Right hindlimb (tissue), 1 donor: ENCODE measurements at regions not wholly inside any gene's neighbourhood (a gene's known extent, or its start where the extent isn't known, plus 50 kb on each side); places are given as distances from the start of the nearest gene placed in this dataset.

Experiments used
- DNase-seq: peaks from one replicate; pipeline ENCODE4 v3.0.0-alpha.2; 2018

DNA sequence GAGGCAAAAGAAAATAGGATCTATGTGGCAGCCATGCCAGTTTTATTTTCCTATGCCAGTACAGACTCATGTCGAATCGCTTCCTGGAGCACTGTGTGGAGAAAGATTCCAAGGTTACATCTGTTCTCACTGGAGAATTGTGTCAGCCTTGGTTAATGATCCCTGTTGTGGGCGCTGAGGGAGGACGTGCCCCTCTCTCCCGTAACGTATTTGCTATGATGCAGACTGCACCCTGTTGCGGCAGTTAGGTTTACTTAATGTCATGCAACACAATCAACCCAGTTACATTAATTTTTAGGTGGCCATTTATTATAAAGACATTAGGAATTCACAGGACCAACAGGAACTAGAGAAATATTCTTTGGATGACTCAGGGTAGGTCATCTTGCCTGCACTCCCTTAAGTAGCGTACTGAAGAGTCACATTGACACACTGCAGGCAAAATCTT is 892.9 kb downstream of the EFNB2 start:
- DNase-seq: no peak

DNA sequence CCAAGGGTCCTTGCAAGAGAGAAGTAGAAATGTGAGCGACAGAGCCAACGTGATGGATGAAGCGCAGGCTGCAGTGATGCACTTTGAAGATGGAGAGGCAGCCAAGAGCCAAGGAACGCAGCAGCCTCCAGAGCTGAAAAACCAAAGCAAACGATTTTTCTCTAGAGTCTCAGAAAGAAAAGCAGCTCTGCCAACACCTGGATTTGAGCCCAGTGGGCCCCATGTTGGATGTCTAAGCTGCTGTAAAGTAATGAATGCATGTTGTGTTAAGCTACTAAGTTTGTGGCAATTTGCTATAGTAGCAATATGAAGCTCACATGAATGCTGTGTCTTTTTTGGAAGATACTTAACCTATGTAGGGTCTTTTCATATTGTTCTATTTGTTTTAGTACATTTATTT is 894.3 kb downstream of the EFNB2 start:
- DNase-seq: no peak

DNA sequence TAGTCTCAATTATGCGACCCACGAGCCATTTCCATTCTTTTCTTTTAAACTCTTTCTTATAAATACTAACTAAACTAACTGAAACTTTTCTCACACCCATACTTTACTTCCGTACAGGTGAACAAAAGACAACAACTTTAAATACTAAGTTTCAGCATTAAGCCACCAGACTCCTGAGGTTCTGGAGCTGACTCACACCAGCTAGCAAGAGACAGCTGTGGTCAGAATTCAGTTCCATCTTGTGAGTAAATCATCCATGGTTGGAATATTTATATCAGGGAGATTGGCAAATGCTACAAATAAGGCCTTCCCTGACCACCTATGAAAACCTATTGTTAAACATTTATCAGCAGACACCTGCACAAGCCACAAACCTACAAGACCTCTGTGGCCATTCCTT is 897.0 kb downstream of the EFNB2 start:
- no peak for DNase-seq

DNA sequence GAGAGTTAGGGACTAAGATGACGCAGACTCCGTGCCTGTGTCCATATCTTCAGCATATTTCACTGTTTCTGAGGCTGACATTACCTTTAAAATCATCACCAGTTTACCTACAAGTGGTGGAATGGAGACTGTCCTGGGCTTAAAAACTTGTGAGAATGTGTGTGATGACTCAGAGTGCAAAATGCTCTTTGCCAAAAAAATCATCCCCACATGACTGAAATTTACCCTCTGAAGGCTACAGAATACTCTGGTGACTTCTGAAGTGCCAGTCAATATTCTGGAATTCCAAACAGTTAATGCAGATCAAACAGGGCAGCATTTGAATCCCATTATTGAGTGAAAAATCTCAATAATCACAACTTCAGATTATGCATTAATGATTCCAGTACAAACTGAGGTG is 901.4 kb downstream of the EFNB2 start:
- no peak for DNase-seq

DNA sequence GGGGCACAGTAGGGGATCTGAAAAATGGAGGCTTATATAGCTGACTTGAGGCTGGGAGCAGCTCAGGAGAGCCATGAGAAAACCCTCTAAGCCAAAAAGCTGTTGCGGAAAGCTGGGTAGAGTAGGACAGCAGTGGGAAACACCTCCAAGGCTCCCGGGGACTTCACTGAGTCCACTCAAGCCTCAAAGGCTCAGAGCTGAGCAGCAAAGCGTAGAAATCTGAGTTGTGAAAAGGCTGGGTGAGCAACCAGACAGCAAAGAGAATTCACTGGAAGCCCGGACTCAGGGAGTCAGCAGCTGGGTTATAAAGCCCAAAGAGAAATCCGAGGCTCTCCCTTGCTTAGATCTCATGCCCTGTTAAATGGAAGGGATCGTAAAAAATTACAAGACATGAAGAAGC is 905.0 kb downstream of the EFNB2 start:
- DNase-seq: no peak

DNA sequence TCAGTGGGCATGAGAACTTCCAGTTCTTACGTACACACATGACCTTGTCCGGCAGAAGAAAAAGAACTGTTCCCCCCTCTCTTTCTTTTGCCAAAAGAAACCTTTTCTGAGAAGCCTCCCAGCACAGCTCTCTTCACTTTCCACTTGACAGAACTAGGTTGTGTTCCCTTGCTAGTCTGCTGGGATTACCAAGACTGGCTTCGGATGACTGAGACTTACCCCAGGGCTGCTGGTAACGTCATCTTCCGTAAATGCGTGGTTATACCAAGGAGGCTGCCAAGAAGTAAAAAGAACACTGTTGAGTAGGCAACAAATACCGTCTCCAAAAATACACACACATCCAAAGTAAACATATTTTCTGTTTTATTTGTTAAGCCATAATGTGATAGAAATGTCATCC is 908.2 kb downstream of the EFNB2 start:
- no peak for DNase-seq

DNA sequence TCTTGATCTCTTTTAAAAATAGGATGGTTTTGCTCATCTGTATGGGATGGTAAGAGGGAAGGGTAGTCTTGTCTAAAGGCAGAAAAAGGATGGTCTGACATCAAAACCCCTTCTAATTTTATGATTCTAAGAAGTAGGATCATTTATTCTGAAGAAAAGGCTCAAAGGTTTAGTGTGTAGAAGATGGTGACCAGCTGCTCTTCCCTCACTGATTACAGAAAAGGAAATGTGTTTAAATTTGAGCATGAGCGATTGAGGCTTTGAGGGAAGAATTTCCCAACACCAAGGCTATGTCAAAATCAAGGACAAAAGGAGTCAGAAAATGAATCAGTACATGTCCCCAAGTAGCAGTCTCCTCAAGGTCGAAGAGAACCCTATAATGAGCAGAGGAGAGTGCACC is 909.8 kb downstream of the EFNB2 start:
- no peak for DNase-seq

DNA sequence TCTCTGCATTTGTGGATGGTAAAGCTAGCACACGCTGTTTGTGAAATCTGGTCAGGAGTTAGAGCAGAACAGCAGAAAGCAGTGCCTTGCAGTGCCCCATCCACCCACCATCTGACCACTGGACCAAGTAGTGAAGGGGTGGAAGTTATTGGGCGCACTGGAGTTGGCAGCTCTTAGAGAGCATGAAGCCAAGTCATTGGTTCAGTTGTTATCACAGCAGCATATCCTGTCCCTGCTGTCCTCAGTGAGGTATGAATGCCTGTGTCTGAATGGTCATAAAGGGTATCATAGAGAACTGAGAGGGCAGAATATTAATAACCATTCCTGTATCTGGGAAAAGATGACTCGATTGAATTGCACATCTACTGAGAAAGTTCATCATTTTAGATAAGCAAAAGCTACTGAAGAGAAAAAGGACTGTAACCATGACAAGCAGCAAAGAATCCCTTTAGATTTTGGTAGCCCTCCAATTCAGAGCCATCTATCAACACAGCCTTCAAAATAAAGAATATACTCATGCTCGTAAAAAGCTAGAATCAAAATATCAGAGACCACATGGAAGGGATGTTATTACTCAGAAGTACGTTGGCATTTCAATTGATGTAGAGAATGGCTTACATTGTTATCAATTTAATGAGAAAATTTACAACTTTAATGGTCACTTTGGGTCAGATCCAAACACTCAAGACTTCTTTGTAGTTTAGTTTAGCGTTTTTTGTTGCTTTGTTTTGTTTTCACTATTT is 919.0 kb downstream of the EFNB2 start:
- no peak for DNase-seq

DNA sequence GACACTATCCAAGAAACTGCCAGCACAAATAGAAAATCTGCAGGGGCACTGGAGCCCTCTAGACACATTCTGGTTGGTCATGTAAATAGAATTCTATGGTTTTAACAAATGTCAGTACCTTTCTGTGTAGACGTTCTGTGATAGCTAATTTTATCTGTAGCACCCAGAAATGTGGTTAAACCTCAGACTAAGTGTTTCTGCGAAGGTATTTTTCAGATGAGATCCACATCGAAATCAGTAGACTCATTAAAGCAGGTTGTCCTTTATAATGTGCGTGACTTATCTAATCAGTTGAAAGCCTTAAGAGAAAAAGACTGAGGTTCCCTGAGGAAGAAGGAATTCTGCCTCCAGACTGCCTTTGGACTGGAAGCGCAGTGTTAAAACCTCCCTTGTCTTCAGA is 922.9 kb downstream of the EFNB2 start:
- DNase-seq: no peak

DNA sequence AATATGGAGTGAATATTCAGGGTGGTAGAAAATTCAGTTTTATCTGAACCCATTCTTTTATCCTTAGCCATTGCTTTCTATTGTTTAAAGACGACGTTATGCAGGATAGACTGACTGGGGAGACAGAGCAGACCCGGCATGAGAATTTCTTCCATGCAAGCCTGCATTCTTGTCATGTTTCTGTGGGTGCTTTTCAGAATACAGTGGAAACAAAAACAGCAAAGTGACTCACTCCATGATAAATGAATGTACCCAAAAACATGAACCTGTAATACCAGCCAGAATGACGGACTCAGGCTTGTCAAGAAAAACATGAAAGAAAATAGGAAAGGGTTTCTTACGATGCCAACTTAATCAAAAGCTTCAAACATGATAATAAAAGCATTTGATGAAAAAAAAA is 924.0 kb downstream of the EFNB2 start:
- no peak for DNase-seq

DNA sequence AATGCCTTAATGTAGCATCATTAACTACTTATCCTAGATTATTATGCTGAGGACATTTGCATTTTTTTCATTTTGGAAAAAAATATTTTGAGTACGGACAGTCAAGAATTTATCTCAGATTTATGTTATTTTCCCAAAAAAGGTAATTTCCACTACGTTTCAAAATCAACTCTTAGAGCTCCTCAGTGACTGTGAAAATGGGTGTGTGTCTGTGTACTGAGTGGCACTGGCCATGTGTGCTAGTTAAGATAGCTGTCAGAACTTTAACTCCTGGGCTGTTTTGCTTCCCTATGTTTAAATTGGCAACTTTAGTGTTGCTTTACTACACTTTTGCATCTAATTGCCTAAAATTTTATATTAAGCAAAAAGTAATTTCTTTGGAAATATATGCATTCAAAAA is 927.4 kb downstream of the EFNB2 start:
- no peak for DNase-seq

DNA sequence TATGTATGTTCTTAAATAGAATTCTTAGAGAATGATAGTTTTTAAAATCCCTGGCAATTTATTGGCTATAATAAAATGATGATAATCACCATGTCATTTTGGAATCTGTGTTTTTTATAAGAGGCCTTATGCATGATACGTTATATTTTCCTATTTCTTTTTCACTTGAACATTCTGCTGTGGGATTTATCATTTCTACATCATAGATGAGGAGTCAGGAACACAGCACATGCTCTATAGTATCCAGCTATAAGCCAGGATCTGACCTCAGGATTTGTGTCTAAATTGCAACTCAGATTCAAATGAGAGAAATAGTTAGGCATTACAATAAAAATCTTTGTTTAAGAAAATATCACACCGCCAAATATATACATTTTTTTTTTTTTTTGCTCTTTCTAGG is 928.0 kb downstream of the EFNB2 start:
- DNase-seq: no peak

DNA sequence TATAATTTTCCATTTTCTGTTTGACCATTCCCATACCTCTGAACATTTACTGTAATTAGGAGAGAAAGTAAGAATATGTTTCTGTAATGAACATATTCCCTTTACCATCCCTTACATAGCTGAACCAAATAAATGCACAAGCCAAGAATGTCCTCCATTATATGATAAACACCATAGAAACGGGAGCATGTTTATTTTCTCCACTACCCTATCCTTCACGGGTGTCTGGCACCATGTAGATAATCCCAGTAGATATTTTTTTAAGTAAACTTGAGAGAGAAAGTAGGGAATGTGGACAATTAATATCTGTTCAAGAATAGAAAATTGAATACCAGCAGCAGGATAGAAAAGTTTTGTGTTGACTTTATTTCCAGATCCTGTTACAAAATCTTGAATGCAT is 928.4 kb downstream of the EFNB2 start:
- no peak for DNase-seq

DNA sequence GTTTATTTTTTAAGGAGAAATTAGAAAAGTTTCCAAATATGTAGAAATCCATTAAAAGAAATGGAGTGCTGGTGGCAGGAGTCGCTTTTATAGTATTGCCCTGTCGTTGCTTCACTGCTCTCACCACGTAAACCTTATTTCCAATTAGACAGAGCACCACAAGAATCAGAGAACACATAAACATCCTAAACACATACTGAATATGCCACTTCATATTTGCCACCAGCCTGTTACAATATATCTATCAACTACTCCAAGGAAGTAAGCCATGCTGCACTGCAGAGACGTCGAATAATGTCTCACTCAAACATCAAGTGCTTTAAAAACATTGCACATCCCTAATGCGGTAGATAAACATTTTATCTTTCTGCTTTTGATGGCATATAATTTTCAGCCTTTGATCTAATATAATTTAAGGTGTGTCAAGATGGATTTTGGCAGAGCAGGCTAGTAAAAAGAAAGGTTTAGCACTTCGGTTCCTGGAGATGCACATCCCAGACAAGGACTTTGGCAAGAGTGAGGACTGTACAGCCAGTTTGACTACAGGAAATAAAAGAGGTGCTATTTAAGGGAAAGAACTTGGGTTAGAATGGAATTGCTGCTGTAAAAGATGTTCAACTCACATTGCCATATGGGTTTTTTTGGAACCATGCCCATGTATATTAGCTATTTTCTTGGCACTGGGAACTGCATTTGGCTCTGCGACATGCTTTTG is 932.3 kb downstream of the EFNB2 start:
- DNase-seq: peak; percentile 23

DNA sequence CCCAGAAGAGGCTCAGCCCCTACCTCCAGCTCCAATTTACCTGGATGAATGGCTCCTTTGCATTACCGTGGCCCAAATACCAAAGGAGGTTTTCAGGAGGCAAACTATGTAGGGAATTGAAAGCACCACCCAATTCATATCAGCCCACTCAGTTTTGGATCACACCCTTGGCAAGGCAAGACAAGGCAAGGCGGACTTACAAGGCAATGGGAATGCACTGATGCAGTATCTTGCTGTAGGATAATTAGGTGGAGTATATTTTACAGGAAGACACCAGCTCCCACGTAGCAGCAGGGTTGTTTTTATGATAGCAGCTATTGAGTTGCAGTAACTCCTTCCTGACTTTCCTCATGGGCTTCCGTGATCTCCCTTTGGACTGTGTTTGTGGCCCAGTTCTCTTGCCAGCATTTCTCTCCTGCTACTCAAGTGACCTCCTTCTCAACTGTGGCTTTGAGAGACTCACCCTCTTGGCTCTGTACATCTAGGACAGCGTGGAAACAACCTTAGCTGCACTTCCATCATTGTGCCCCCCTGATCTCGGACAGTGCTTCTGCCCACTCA is 935.9 kb downstream of the EFNB2 start:
- DNase-seq: no peak

DNA sequence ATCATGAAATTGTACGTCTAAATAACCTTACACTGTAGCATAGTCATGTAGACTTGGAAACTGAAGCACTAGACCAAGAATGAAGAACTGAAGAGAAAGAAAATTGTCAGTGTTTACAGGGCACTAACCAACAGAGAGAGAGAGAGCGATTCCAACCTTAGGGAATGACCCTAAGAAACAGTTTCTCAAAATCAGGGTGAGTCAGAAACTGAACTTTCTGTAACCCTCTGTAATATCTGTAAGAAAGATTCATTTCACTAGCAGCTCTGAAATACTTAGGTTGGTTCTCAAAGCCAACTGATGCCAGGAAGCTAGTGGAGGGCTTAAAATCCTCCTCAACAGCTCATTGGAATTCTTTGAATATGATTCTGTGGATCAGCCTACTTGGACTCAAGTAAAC is 936.9 kb downstream of the EFNB2 start:
- no peak for DNase-seq

DNA sequence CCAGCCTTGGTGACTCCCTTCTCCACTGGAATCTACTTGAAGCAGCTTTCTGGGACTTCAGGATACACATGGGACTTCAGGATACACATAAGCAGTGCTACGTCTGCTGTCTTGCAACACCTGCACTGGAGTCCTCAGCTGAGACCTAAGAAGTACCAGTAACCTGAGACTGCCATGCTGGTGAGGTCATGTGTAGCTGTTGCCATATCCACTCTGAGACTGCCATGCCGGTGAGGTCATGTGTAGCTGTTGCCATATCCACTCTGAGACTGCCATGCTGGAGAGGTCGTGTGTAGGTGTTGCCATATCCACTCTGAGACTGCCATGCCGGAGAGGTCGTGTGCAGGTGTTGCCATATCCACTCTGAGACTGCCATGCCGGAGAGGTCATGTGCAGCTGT is 937.9 kb downstream of the EFNB2 start:
- no peak for DNase-seq

DNA sequence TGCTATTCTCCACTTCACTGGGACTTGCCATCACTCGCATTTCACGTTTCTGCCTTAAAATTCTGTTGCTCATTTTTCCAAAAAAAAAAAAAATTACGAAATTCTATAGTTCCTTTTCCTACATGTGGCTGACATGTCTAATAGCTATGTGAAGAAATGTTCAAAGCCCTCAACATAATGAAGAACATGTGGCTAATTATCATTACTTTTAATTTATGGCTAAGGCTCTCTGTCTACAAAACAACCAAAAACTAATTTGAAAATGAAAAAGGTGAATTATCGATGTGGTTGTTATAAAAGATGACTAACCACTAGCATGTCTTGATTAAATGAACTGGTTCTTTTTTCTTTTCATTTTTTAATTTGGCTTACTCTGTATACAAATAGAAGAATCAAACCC is 940.0 kb downstream of the EFNB2 start:
- no peak for DNase-seq

DNA sequence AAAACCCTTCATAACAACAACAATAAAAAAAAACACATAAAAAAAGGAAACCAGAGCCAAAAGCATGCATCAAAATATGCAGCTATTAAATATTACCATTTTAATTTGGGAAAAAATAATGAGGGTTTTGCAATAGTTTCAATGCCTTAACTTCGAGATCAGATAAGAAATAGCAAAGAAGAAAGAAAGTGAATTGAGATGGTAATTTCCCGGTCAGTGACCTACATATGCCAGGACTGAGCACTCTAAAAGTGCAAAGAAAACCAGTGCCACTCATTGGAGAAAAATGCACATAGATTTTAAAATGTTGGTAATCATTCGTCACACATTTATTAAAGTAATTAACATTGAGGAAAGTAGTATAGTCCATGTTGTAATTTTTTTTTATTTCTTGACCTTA is 944.2 kb downstream of the EFNB2 start:
- no peak for DNase-seq

DNA sequence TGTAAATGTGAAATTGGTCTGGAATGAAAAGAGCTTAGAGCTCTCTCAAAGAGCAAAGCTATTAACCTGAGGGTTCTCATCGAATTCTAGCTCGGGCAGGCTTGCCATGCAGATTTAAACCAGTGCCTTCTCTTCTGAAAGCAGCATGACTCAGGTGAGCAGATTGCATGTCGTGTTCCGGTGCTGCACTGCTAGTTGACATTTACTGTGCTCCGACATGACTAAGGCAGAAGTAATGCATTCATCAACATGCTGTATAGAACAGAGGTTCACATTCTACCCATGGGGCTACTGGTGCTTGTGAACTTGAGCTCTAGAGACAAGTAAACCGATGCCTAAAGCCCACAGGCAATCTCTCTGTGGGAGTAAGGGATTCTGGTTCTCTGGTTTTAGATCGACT is 947.7 kb downstream of the EFNB2 start:
- DNase-seq: no peak

DNA sequence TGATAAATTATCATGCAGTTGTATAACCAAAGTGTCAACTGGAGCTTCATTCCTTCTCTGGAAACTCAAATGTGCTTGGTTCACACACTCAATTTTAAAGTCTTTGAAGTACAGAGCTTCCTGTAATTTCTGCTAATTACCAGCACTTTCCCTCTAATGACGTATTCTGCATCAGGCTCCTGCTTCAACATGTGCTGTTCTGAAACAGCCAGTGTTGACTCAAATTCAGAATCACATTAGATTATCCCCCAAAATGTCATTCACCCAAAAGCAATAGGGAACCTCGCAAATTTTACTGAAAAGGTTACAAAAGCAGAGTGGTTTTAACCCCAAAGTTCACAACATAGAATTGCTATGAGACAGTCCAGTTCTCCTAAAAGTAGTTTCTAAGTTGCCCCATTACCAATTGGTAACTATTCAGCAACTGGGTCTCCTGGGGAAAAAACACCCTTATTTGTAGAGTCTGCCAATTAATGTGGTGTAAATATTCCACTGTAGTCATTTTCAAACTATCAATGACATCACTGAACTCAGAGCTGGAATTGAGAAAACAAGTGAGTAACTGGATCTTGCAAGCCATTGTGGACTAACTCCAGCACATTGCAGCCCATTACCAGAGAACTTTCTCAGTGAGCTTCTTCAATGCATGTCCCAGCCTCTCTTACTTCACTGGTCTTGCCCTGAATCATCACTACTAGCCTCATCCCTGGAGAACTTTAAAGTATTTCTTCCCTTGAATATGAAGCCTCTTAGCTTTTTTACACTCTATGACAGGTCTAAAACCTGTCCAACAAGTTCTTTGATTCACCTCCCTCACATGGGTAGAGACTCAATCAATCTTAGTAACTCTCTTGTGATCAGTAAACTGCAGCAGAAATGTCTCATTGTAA is 955.4 kb downstream of the EFNB2 start:
- DNase-seq: no peak

DNA sequence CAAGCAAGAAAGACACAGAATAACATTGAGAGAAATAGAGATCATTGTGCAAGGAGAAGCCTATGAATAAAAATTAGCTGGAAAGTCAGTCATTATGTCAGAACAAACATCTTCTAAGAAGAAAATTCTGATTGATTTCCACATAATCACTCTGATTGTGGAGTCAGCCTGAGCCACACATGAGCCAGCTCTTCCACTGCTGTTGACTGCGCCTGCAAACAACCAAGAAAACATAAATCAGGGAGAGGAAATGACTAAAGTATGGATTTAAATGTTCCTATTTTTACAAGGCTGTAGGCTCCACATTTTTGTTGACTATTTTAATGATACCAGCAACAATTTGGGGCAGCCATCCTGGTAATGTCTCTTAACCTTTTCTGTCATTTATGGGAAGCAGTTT is 962.3 kb downstream of the EFNB2 start:
- DNase-seq: no peak

DNA sequence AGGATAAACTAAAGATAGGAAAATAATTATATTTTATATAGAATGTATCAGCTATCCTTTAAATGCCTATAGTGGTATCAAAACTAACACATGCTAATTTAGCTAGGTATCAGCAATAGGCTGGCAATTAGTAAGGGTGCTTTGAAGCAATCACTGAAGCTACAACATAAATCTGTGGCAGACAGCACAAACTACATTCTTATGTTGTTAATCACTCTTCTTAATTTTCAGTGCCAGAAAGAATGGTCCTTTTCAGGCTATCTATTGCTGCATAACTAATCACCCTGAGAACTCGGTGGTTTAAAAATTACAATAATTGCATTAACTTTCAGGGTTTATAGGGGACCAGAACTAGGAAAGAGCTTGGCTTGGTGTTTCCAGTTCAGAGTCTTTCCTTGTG is 963.1 kb downstream of the EFNB2 start:
- no peak for DNase-seq
